Endothelial cell of umbilical vein (primary cell): ENCODE measurements at regions not wholly inside any gene's neighbourhood (a gene's known extent, or its start where the extent isn't known, plus 50 kb on each side); places are given as distances from the start of the nearest gene placed in this dataset.

Experiments used
- BruUV-seq: library from RNA; stranded (reverse); fragments of 400-500 nt; replicated peaks from 2 replicates; lab custom pipeline; 2021; lab: Mats Ljungman, UMichigan
- CTCF ChIA-PET: fragments of 300-600, 350-600 bp; sonication (Branson Sonifier 250); formaldehyde crosslinking; loops from one replicate; lab custom pipeline; 2021; ENCODE audit warnings: antibody characterized with exemption, inconsistent platforms; lab: Charles Lee
- POLR2A ChIA-PET: fragments of 300-600, 350-600 bp; sonication (Branson Sonifier 250); formaldehyde crosslinking; loops from one replicate; lab custom pipeline; 2021; ENCODE audit warnings: antibody characterized with exemption, inconsistent platforms; lab: Charles Lee
- DNase-seq: peaks from one replicate; pipeline ENCODE4 v3.0.0-alpha.2; 2011; ENCODE audit warnings: low read depth, low spot score
- FAIRE-seq: peaks from 2 replicates; lab custom pipeline; 2011; peaks lifted over from hg19 to GRCh38; lab: Jason Lieb, UNC
- H2AFZ ChIP-seq: 2 replicates; pipeline ENCODE4 v1.6.0; 2012; ENCODE audit warnings: low read depth, low read length, control low read depth, inconsistent platforms
- H3K27ac ChIP-seq: 2 replicates; pipeline ENCODE4 v1.5.1; 2011; ENCODE audit warnings: low read depth, mild to moderate bottlenecking, control low read depth, low read length, moderate library complexity; ENCODE audit not compliant: insufficient read depth
- H3K27me3 ChIP-seq, 2 experiments: 2 replicates each; pipeline versions ENCODE4 v1.6.0 to v1.6.1; 2011; ENCODE audit warnings: low read length in 2 of 2, mixed read lengths in 1 of 2; ENCODE audit not compliant: control insufficient read depth in 2 of 2, insufficient read depth in 2 of 2
- H3K36me3 ChIP-seq, 2 experiments: 2 replicates in 1 of 2; 3 replicates in 1 of 2; pipeline ENCODE4 v1.5.1; 2011; ENCODE audit warnings: low read length in 2 of 2, mild to moderate bottlenecking in 1 of 2, moderate library complexity in 1 of 2; ENCODE audit not compliant: control insufficient read depth in 2 of 2, insufficient read depth in 2 of 2; ENCODE audit errors: extremely low read depth in 1 of 2
- H3K4me1 ChIP-seq: 3 replicates; pipeline ENCODE4 v1.5.1; 2011; ENCODE audit warnings: mild to moderate bottlenecking, low read length; ENCODE audit not compliant: control insufficient read depth, insufficient read depth; ENCODE audit errors: extremely low read depth
- H3K4me2 ChIP-seq: 2 replicates; pipeline ENCODE4 v1.6.1; 2011; ENCODE audit warnings: low read length, control low read depth, mixed read lengths; ENCODE audit not compliant: insufficient read depth
- H3K4me3 ChIP-seq, 3 experiments: fragments of 200-600 bp in 1 of 3; sonication (generic), shearing (Covaris generic) in 1 of 3; replicated peaks in 1 of 3; 2 replicates each; pipeline ENCODE4 v1.5.1; 2011 to 2016; ENCODE audit warnings: control low read depth in 3 of 3, low read length in 3 of 3, mild to moderate bottlenecking in 2 of 3, inconsistent platforms in 1 of 3, low read depth in 1 of 3, moderate library complexity in 1 of 3; ENCODE audit not compliant: insufficient read depth in 1 of 3
- H3K79me2 ChIP-seq: 2 replicates; pipeline ENCODE4 v1.6.0; 2012; ENCODE audit warnings: low read length, inconsistent platforms; ENCODE audit not compliant: control insufficient read depth, insufficient read depth
- H3K9ac ChIP-seq: replicated peaks from 2 replicates; pipeline ENCODE3; 2011; ENCODE audit warnings: low read length, control low read depth; ENCODE audit not compliant: insufficient read depth; ENCODE audit errors: extremely low read depth
- H3K9me1 ChIP-seq: replicated peaks from 3 replicates; pipeline ENCODE4 v1.6.0; 2011; ENCODE audit warnings: mild to moderate bottlenecking, low read length; ENCODE audit not compliant: control insufficient read depth, insufficient read depth; ENCODE audit errors: extremely low read depth
- H3K9me3 ChIP-seq: replicated peaks from 2 replicates; pipeline ENCODE4 v1.5.1; 2012; ENCODE audit warnings: low read length, inconsistent platforms; ENCODE audit not compliant: control insufficient read depth, insufficient read depth
- H4K20me1 ChIP-seq: replicated peaks from 2 replicates; pipeline ENCODE3; 2011; ENCODE audit warnings: mild to moderate bottlenecking, low read length; ENCODE audit not compliant: control insufficient read depth, insufficient read depth; ENCODE audit errors: extremely low read depth
- CTCF ChIP-seq, 2 donors: IDR thresholded peaks; 1 replicate in 1 of 2; 2 replicates in 1 of 2; pipeline ENCODE4 v1.5.1; 2011; ENCODE audit warnings: low read length in 2 of 2, mild to moderate bottlenecking in 2 of 2, moderate library complexity in 2 of 2, control low read depth in 1 of 2, inconsistent platforms in 1 of 2, low read depth in 1 of 2; ENCODE audit not compliant: insufficient read depth in 1 of 2; ENCODE audit errors: extremely low read depth in 1 of 2
- EZH2 ChIP-seq: IDR thresholded peaks from 2 replicates; pipeline ENCODE4 v1.6.1; 2012; ENCODE audit warnings: borderline replicate concordance, low read depth, mild to moderate bottlenecking, moderate library complexity, low read length, inconsistent platforms; ENCODE audit not compliant: severe bottlenecking
- FOS ChIP-seq: IDR thresholded peaks from 2 replicates; pipeline ENCODE4 v1.6.1; 2011; ENCODE audit warnings: mild to moderate bottlenecking, low read length, moderate library complexity, borderline replicate concordance; ENCODE audit not compliant: insufficient read depth
- GATA2 ChIP-seq: IDR thresholded peaks from 2 replicates; pipeline ENCODE4 v1.7.0; 2011; ENCODE audit warnings: low read depth, mild to moderate bottlenecking, moderate library complexity, mixed read lengths, low read length; ENCODE audit not compliant: insufficient read length, insufficient read depth
- JUN ChIP-seq: IDR thresholded peaks from 2 replicates; pipeline ENCODE4 v1.6.1; 2011; ENCODE audit warnings: borderline replicate concordance, low read depth; ENCODE audit not compliant: insufficient read length, insufficient read depth
- MAX ChIP-seq: IDR thresholded peaks from 2 replicates; pipeline ENCODE4 v1.6.1; 2011; ENCODE audit not compliant: insufficient read depth, insufficient read length
- MYC ChIP-seq: IDR thresholded peaks from one replicate; pipeline ENCODE4 v1.6.1; 2011; ENCODE audit warnings: mild to moderate bottlenecking, low read depth, low read length
- POLR2A ChIP-seq: IDR thresholded peaks from 2 replicates; pipeline ENCODE4 v1.6.1; 2012; ENCODE audit warnings: low read depth, mild to moderate bottlenecking, control low read depth, low read length
- POLR2AphosphoS5 ChIP-seq: IDR thresholded peaks from 2 replicates; pipeline ENCODE4 v1.6.1; 2012; ENCODE audit warnings: low read depth, mild to moderate bottlenecking, control low read depth, low read length, moderate library complexity; ENCODE audit not compliant: insufficient read depth
- dilution Hi-C: fragments of 300-500 bp; cut with MboI; formaldehyde crosslinking; loops from one replicate; pipeline ENCODE4 v1.15.0; 2019; ENCODE audit warnings: low sequenced_read_pairs; ENCODE audit not compliant: extremely low pct_ligation_motif_present
- intact Hi-C: fragments of 100-400 bp; cut with micrococcal nuclease; formaldehyde crosslinking; loops from one replicate; pipeline ENCODE4 v1.10.0; 2022

- Histone ChIP-seq H3K27me3 (no peaks in the 10 kb centered on the region), H3K9me3 (peaks cover 4% of the 10 kb centered on the region), H3K4me1 (no peaks in the 10 kb centered on the region), H3K9me1 (no peaks in the 10 kb centered on the region), H2AFZ (no peak overlapping the region), H3K9ac (no peak overlapping the region), H3K27ac (no peak overlapping the region), H3K79me2 (no peaks in the 10 kb centered on the region), H3K36me3 (no peaks in the 10 kb centered on the region), H4K20me1 (no peaks in the 10 kb centered on the region), H3K4me2 (no peak overlapping the region), H3K4me3 (no peak overlapping the region)
- dilution Hi-C loops (no loop called here), intact Hi-C loops (no loop called here)
- POLR2A ChIA-PET = no interaction called here
- FAIRE-seq (no peak), DNase-seq (no peak)
- BruUV-seq = no TSS peak
- TF ChIP-seq POLR2AphosphoS5 = no peak
- TF ChIP-seq POLR2A = no peak
- no peak for TF ChIP-seq JUN
- no peak for TF ChIP-seq FOS
- no peak for TF ChIP-seq GATA2
- no peak for TF ChIP-seq MAX
- no peak for TF ChIP-seq MYC
- TF ChIP-seq CTCF (IDR thresholded peaks at IDR 0.05; ENCODE audit: extremely low read depth in 1 of 2, insufficient read depth in 1 of 2, low read depth in 1 of 2, low read length in 2 of 2) = no peak
- TF ChIP-seq EZH2 = no peak
- CTCF ChIA-PET = interaction anchor here (0.9 kb wide), 1 partner anchor 10 kb away, joined by 3 read pairs; no protein-coding TSS in a partner anchor
Measured at GRCh38 chr16:26708428-26708827, 358.3 kb upstream of the C16orf82 start.
